GM19351 (cell line): ENCODE measurements at regions not wholly inside any gene's neighbourhood (a gene's known extent, or its start where the extent isn't known, plus 50 kb on each side); places are given as distances from the start of the nearest gene placed in this dataset.
"Not testable (repeated sequence)": the region's sequence is repeated elsewhere in the genome, so short reads cannot be mapped to it uniquely, and the experiment has no call there.

Experiments used
- ATAC-seq: cut with Tn5 transposase; IDR thresholded peaks from one replicate; pipeline ENCODE4 v1.9.1; 2021; ENCODE audit warnings: mild to moderate bottlenecking, moderate library complexity; ENCODE audit not compliant: unreplicated experiment

GRCh38 chr2:215799194-215799593 is 214.2 kb downstream of the MREG start:
- no peak for ATAC-seq

GRCh38 chr2:215797676-215798075 is 215.7 kb downstream of the MREG start:
- ATAC-seq = no peak

GRCh38 chr2:215796140-215796855 is 217.1 kb downstream of the MREG start:
- no peak for ATAC-seq

- ATAC-seq = no peak
These were observed 218.4 kb downstream of the MREG start for GRCh38 chr2:215794829-215795546.

GRCh38 chr2:215793747-215794595 is 219.4 kb downstream of the MREG start:
- ATAC-seq = peak; percentile 60

GRCh38 chr2:215791481-215791937 is 221.8 kb downstream of the MREG start:
- no peak for ATAC-seq

- no peak for ATAC-seq
These were observed 222.6 kb downstream of the MREG start for GRCh38 chr2:215790523-215791421.

- no peak for ATAC-seq
These were observed 225.7 kb downstream of the MREG start for GRCh38 chr2:215787565-215788178.

GRCh38 chr2:215787025-215787424 is 226.3 kb downstream of the MREG start:
- ATAC-seq = no peak

GRCh38 chr2:215784371-215784783 is 229.0 kb downstream of the MREG start:
- ATAC-seq = no peak

GRCh38 chr2:215783640-215784039 is 229.7 kb downstream of the MREG start:
- ATAC-seq = not testable (repeated sequence)

- ATAC-seq = no peak
These were observed 230.4 kb downstream of the MREG start for GRCh38 chr2:215782965-215783364.

- ATAC-seq = no peak
These were observed 231.1 kb downstream of the MREG start for GRCh38 chr2:215782295-215782694.

GRCh38 chr2:215780907-215781685 is 232.3 kb downstream of the MREG start:
- no peak for ATAC-seq

- no peak for ATAC-seq
These were observed 233.0 kb downstream of the MREG start for GRCh38 chr2:215780313-215780712.

- no peak for ATAC-seq
These were observed 233.4 kb downstream of the MREG start for GRCh38 chr2:215779912-215780311.

GRCh38 chr2:215777465-215778044 is 235.8 kb downstream of the MREG start:
- no peak for ATAC-seq

GRCh38 chr2:215775106-215775505 is 238.2 kb downstream of the MREG start:
- ATAC-seq = no peak

GRCh38 chr2:215773728-215774127 is 239.6 kb downstream of the MREG start:
- ATAC-seq = no peak
